HG03571 (cell line): ENCODE measurements at regions not wholly inside any gene's neighbourhood (a gene's known extent, or its start where the extent isn't known, plus 50 kb on each side); places are given as distances from the start of the nearest gene placed in this dataset.
A peak's percentile ranks its signal among the peaks of the same experiment; 100 is the strongest.
"Not testable (repeated sequence)": the region's sequence is repeated elsewhere in the genome, so short reads cannot be mapped to it uniquely, and the experiment has no call there.

Experiments used
- ATAC-seq: cut with Tn5 transposase; IDR thresholded peaks from one replicate; pipeline ENCODE4 v1.9.1; 2021; ENCODE audit not compliant: unreplicated experiment

- ATAC-seq = no peak
These were observed 56.3 kb upstream of the SPEF2 start for GRCh38 chr5:35561396-35561795.

GRCh38 chr5:35557748-35558147 lies 59.9 kb upstream of the SPEF2 start:
- ATAC-seq = no peak

GRCh38 chr5:35557199-35557598 lies 60.5 kb upstream of the SPEF2 start:
- no peak for ATAC-seq

GRCh38 chr5:35554016-35554415 lies 63.6 kb upstream of the SPEF2 start:
- ATAC-seq = no peak

GRCh38 chr5:35545190-35545589 lies 72.5 kb upstream of the SPEF2 start:
- no peak for ATAC-seq

- ATAC-seq = no peak
These were observed 74.3 kb upstream of the SPEF2 start for GRCh38 chr5:35543408-35543807.

- ATAC-seq = no peak
These were observed 77.7 kb upstream of the SPEF2 start for GRCh38 chr5:35540002-35540401.

GRCh38 chr5:35538198-35538931 lies 79.3 kb upstream of the SPEF2 start:
- ATAC-seq = no peak

- ATAC-seq = no peak
These were observed 84.5 kb upstream of the SPEF2 start for GRCh38 chr5:35533156-35533555.

GRCh38 chr5:35531553-35531952 lies 86.1 kb upstream of the SPEF2 start:
- ATAC-seq = not testable (repeated sequence)

GRCh38 chr5:35518104-35518503 lies 99.6 kb upstream of the SPEF2 start:
- peak; percentile 97 for ATAC-seq

GRCh38 chr5:35516271-35516670 lies 101.4 kb upstream of the SPEF2 start:
- no peak for ATAC-seq

GRCh38 chr5:35513612-35514011 lies 104.1 kb upstream of the SPEF2 start:
- ATAC-seq = no peak

- no peak for ATAC-seq
These were observed 115.5 kb upstream of the SPEF2 start for GRCh38 chr5:35502206-35502605.

GRCh38 chr5:35488791-35489190 lies 128.9 kb upstream of the SPEF2 start:
- no peak for ATAC-seq

- no peak for ATAC-seq
These were observed 129.6 kb upstream of the SPEF2 start for GRCh38 chr5:35488055-35488454.

GRCh38 chr5:35487233-35488025 lies 130.2 kb upstream of the SPEF2 start:
- ATAC-seq = no peak

GRCh38 chr5:35485487-35485886 lies 132.2 kb upstream of the SPEF2 start:
- ATAC-seq = no peak

- peak; percentile 49 for ATAC-seq
These were observed 133.4 kb upstream of the SPEF2 start for GRCh38 chr5:35484241-35484640.

GRCh38 chr5:35483780-35484179 lies 133.9 kb upstream of the SPEF2 start:
- peak; percentile 48 for ATAC-seq

- no peak for ATAC-seq
These were observed 134.5 kb upstream of the SPEF2 start for GRCh38 chr5:35483191-35483590.

GRCh38 chr5:35482167-35482755 lies 135.4 kb upstream of the SPEF2 start:
- ATAC-seq = no peak
